ENCODE measurements at regions not wholly inside any gene's neighbourhood (a gene's known extent, or its start where the extent isn't known, plus 50 kb on each side); places are given as distances from the start of the nearest gene placed in this dataset.
"Not testable (repeated sequence)": the region's sequence is repeated elsewhere in the genome, so short reads cannot be mapped to it uniquely, and the experiment has no call there.

- 67% methylated on average over 3 of the region's 9 CpGs; no CpG with 5 or more reads in 1 of the 2 experiments for WGBS, 2 experiments (ENCODE audit: insufficient coverage in 2 of 2)
- H3K9me3 ChIP-seq (ENCODE audit: control insufficient read depth, low read length): peaks cover 29% of the 10 kb centered on the region
- no peaks in the 10 kb centered on the region for H3K36me3 ChIP-seq (ENCODE audit: control insufficient read depth, insufficient read depth, low read length)
- H3K4me3 ChIP-seq (ENCODE audit: extremely low read depth, insufficient read depth, low read length, poor library complexity, severe bottlenecking): no peak overlapping the region
- H3K4me1 ChIP-seq (ENCODE audit: control insufficient read depth, insufficient read depth, low read length, poor library complexity, severe bottlenecking): no peaks in the 10 kb centered on the region
- no peak overlapping the region for H3K27ac ChIP-seq (ENCODE audit: low read depth, low read length, severe bottlenecking)
Measured at GRCh38 chr14:105908481-105908911, 382.1 kb downstream of the TMEM121 start.

DNA sequence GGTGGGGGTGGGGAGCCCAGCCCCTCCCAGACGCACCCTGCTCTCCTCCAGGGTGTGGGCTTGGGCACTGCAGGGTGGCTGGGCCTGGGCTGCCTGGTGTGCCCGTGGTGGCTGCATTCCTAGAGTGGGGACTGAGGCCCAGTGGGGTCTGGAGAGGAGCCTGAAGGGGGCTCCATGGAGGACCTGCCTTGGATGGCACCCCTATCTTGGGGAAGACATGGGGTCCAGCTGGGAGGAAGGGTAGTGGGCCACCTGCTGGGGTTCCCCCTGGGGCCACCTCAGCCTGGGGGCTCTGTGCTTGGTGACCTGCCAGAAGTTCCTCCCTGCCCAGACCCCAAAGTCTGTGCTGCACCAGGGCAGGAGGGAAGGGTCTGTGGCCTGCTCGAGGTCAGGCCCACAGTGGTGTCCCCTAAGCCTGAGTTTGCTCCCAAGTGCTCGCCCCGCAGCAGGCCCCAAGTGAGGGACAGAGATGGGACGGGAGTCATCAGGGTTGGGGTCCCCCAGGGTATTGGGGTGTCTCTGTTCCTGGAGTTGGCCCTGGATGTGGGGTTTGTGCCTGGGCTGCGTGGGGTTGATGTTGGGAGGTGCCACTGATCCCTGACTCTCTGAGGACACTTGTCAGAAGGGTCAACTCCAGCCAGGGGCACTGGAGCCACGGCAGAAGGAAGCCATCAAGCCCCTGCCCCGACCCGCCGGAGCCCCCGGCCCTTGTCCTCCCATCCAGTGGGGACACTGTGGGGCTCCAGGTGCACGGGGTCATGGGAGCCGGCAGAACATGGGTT lies 382.9 kb downstream of the TMEM121 start:
- WGBS, 2 experiments (ENCODE audit: insufficient coverage in 2 of 2): 87 to 89% methylated on average over 3 to 6 of the region's 14 CpGs
- H3K9me3 ChIP-seq (ENCODE audit: control insufficient read depth, low read length): peaks cover 21% of the 10 kb centered on the region

DNA sequence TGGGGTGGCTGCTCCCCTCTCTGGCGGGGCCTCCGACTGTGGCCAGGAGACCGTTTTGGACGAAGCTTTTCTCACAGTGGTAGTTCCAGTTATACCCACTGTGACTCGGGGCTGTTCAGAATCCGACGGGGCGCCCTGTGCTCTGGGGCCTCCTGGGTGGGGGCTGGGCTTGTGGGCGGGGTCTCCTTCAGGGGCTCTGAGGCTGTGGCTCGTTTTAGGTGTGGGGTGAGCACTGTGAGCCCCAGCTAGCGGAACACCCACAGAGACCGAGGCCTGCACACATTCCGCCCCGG lies 383.4 kb downstream of the TMEM121 start:
- H3K4me3 ChIP-seq (ENCODE audit: extremely low read depth, insufficient read depth, low read length, poor library complexity, severe bottlenecking); H3K36me3 ChIP-seq (ENCODE audit: control insufficient read depth, insufficient read depth, low read length); H3K4me1 ChIP-seq (ENCODE audit: control insufficient read depth, insufficient read depth, low read length, poor library complexity, severe bottlenecking); H3K27ac ChIP-seq (ENCODE audit: low read depth, low read length, severe bottlenecking): not testable (repeated sequence)
- H3K9me3 ChIP-seq (ENCODE audit: control insufficient read depth, low read length): peaks cover 16% of the 10 kb centered on the region
- no CpG with 5 or more reads among the region's 14 CpGs for WGBS, 2 experiments (ENCODE audit: insufficient coverage in 2 of 2)

More for the DNA sequence above, 382.9 kb downstream of the TMEM121 start:
- H3K27ac ChIP-seq (ENCODE audit: low read depth, low read length, severe bottlenecking): no peak overlapping the region
- no peaks in the 10 kb centered on the region for H3K4me1 ChIP-seq (ENCODE audit: control insufficient read depth, insufficient read depth, low read length, poor library complexity, severe bottlenecking)
- no peaks in the 10 kb centered on the region for H3K36me3 ChIP-seq (ENCODE audit: control insufficient read depth, insufficient read depth, low read length)
- H3K4me3 ChIP-seq (ENCODE audit: extremely low read depth, insufficient read depth, low read length, poor library complexity, severe bottlenecking): no peak overlapping the region

GRCh38 chr14:105910426-105910825 lies 384.0 kb downstream of the TMEM121 start:
- Histone ChIP-seq H3K4me3 (ENCODE audit: extremely low read depth, insufficient read depth, low read length, poor library complexity, severe bottlenecking) (no peak overlapping the region), H3K27ac (ENCODE audit: low read depth, low read length, severe bottlenecking) (no peak overlapping the region), H3K9me3 (ENCODE audit: control insufficient read depth, low read length) (peaks cover 10% of the 10 kb centered on the region), H3K36me3 (ENCODE audit: control insufficient read depth, insufficient read depth, low read length) (no peaks in the 10 kb centered on the region), H3K4me1 (ENCODE audit: control insufficient read depth, insufficient read depth, low read length, poor library complexity, severe bottlenecking) (no peaks in the 10 kb centered on the region)
- 51 to 100% methylated on average over 1 to 3 of the region's 6 CpGs for WGBS, 2 experiments (ENCODE audit: insufficient coverage in 2 of 2)

DNA sequence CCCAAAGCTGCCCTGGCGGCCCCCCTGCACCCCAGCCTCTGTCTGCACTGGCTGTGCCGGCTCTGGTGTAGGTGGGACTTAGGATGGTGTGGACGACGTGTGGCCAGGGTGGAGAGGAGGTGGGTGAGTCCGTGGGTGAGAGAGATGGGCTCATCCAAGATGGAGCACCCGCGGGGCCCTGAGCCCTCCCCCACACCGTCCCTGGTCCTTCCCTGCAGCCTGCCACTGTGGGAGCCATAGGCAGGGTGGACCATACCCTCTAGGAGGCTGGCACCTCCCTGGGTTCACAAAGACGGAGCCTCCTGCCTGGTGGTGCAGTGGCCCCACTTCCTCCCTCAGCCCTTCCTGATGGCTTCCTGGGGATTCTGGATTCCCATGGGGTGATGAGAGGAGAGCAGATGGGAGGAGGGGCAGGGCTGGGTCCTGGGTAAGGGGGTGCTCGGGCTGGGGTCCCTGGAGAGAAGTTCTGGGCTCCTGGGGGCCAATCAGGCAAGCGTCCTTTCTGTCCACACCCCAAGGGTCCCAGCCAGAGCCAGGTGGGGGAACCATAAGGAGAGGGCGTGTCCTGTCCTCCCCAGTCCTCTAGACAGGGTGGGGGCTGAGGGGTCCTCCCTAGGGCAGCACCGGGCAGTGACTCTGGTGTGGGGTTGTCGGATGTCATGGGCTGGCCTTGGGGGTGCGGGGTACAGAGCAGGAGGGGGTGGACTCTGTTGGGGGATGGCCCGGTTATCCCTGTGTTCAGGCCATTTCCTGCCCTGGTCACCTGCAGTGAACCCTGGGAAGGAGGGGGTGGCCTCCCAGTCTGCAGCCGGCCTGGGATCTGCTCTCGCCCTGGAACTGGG lies 384.8 kb downstream of the TMEM121 start:
- H3K4me3 ChIP-seq (ENCODE audit: extremely low read depth, insufficient read depth, low read length, poor library complexity, severe bottlenecking): no peak overlapping the region
- H3K27ac ChIP-seq (ENCODE audit: low read depth, low read length, severe bottlenecking): no peak overlapping the region
- no peaks in the 10 kb centered on the region for H3K36me3 ChIP-seq (ENCODE audit: control insufficient read depth, insufficient read depth, low read length)
- WGBS, 2 experiments (ENCODE audit: insufficient coverage in 2 of 2): 70 to 83% methylated on average over 1 to 3 of the region's 18 CpGs
- H3K4me1 ChIP-seq (ENCODE audit: control insufficient read depth, insufficient read depth, low read length, poor library complexity, severe bottlenecking): no peaks in the 10 kb centered on the region
- peaks cover 8% of the 10 kb centered on the region for H3K9me3 ChIP-seq (ENCODE audit: control insufficient read depth, low read length)

DNA sequence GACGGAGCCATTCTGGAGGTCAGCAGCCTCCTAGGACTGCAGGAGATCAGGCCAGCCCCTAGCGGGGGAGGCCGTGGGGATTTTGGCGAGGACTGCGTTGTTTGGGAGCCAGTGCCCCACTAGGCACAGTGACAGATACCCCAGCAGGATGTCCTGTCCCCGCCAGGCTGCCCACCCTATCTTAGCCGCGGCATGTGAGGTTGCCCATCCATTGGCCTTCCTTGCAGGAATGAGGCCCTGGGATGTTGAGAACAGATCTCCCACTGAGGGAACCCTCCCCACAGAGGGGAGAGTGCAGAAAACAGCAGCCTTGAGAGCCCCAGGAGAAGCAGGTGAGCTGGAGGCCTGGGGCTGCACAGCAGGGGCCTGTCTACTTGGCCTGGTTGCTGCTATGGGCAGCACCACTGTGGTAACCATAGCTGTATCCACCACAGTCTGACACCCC lies 385.5 kb downstream of the TMEM121 start:
- H3K9me3 ChIP-seq (ENCODE audit: control insufficient read depth, low read length); H3K4me3 ChIP-seq (ENCODE audit: extremely low read depth, insufficient read depth, low read length, poor library complexity, severe bottlenecking); H3K36me3 ChIP-seq (ENCODE audit: control insufficient read depth, insufficient read depth, low read length); H3K4me1 ChIP-seq (ENCODE audit: control insufficient read depth, insufficient read depth, low read length, poor library complexity, severe bottlenecking); H3K27ac ChIP-seq (ENCODE audit: low read depth, low read length, severe bottlenecking): not testable (repeated sequence)
- 38 to 57% methylated on average over 4 of the region's 8 CpGs for WGBS, 2 experiments (ENCODE audit: insufficient coverage in 2 of 2)

DNA sequence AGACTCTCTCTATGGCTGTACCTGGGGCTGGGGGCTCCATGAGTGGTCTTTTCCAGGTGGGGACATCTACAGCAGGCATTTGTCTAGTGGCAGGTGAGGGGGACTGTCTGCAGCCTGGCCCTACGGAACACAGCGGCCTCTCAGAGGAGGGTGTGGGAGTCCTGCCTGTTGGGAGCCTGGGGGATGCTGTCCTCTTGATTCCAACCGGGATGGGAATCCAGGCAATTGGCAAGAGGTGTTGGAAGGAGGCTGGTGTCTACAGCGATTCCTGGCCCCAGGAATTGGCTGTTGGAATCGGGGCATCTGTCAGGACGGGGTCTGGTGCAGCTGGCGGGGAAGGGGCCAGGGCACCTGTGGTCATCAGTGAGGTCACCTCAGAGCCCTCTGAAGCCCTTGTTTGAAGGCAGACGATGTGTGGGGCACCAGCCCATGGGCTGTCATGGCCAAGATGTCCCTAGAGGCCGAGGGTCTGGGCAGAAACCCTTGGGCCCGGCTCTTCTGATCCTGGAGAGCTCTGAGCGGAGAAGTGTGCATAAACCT lies 386.3 kb downstream of the TMEM121 start:
- WGBS, 2 experiments (ENCODE audit: insufficient coverage in 2 of 2): 45 to 60% methylated on average over 5 to 9 of the region's 11 CpGs
- H3K9me3 ChIP-seq (ENCODE audit: control insufficient read depth, low read length): peaks cover 8% of the 10 kb centered on the region
- no peak overlapping the region for H3K27ac ChIP-seq (ENCODE audit: low read depth, low read length, severe bottlenecking)
- H3K4me1 ChIP-seq (ENCODE audit: control insufficient read depth, insufficient read depth, low read length, poor library complexity, severe bottlenecking): no peaks in the 10 kb centered on the region
- H3K36me3 ChIP-seq (ENCODE audit: control insufficient read depth, insufficient read depth, low read length): no peaks in the 10 kb centered on the region
- no peak overlapping the region for H3K4me3 ChIP-seq (ENCODE audit: extremely low read depth, insufficient read depth, low read length, poor library complexity, severe bottlenecking)

- Histone ChIP-seq H3K27ac (ENCODE audit: low read depth, low read length, severe bottlenecking) (no peak overlapping the region), H3K4me1 (ENCODE audit: control insufficient read depth, insufficient read depth, low read length, poor library complexity, severe bottlenecking) (no peaks in the 10 kb centered on the region), H3K9me3 (ENCODE audit: control insufficient read depth, low read length) (peaks cover 12% of the 10 kb centered on the region), H3K4me3 (ENCODE audit: extremely low read depth, insufficient read depth, low read length, poor library complexity, severe bottlenecking) (no peak overlapping the region), H3K36me3 (ENCODE audit: control insufficient read depth, insufficient read depth, low read length) (no peaks in the 10 kb centered on the region)
- WGBS, 2 experiments (ENCODE audit: insufficient coverage in 2 of 2): 56% methylated on average over 3 of the region's 9 CpGs; no CpG with 5 or more reads in 1 of the 2 experiments
Measured at GRCh38 chr14:105913221-105913620, 386.8 kb downstream of the TMEM121 start.

DNA sequence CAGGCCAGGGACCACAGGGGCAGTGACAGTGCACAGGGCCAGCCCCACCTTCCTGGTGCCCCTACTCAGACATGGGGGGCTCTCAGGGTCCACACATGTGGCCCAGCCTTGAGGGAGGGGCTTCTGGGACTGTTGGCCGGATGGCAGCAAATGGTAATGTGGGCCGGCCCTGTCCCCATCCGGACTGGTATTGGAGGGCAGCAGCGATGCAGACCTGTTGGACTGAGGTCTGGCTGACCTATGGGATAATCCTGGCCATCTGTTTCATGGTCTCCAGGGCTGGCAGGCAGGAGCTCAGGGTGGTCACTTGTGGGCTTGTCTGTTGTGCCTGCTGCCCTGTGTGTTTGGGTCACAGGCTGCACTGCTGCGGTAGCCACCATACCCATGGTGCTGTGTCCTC lies 387.5 kb downstream of the TMEM121 start:
- no peak overlapping the region for H3K27ac ChIP-seq (ENCODE audit: low read depth, low read length, severe bottlenecking)
- WGBS, 2 experiments (ENCODE audit: insufficient coverage in 2 of 2): 60% methylated on average over 3 to 4 of the region's 5 CpGs
- H3K4me3 ChIP-seq (ENCODE audit: extremely low read depth, insufficient read depth, low read length, poor library complexity, severe bottlenecking): no peak overlapping the region
- no peaks in the 10 kb centered on the region for H3K36me3 ChIP-seq (ENCODE audit: control insufficient read depth, insufficient read depth, low read length)
- no peaks in the 10 kb centered on the region for H3K4me1 ChIP-seq (ENCODE audit: control insufficient read depth, insufficient read depth, low read length, poor library complexity, severe bottlenecking)
- H3K9me3 ChIP-seq (ENCODE audit: control insufficient read depth, low read length): peaks cover 14% of the 10 kb centered on the region

DNA sequence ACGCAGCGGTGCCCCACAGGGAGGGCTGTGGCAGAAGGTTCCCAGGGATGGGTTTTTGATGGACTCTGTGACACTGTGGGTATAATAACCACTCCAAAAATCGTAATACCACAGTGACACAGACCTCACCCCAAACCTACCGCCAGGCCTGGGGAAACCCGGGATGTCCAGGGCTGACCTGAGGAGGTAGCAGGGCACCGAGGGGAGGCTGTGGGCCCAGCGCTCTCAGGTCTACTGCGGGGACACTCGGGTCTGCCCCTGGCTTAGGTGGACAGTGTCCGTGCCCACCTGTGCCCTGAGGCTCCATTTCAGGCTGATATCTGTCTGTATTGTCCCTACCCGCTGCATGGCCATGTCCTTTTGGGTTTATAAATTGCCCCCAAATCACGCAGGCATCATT lies 387.9 kb downstream of the TMEM121 start:
- not testable (repeated sequence) for H3K27ac ChIP-seq (ENCODE audit: low read depth, low read length, severe bottlenecking); H3K36me3 ChIP-seq (ENCODE audit: control insufficient read depth, insufficient read depth, low read length); H3K4me1 ChIP-seq (ENCODE audit: control insufficient read depth, insufficient read depth, low read length, poor library complexity, severe bottlenecking); H3K4me3 ChIP-seq (ENCODE audit: extremely low read depth, insufficient read depth, low read length, poor library complexity, severe bottlenecking)
- WGBS, 2 experiments (ENCODE audit: insufficient coverage in 2 of 2): 46 to 66% methylated on average over 3 to 4 of the region's 12 CpGs
- H3K9me3 ChIP-seq (ENCODE audit: control insufficient read depth, low read length): peaks cover 17% of the 10 kb centered on the region
